ENCODE measurements at regions not wholly inside any gene's neighbourhood (a gene's known extent, or its start where the extent isn't known, plus 50 kb on each side); places are given as distances from the start of the nearest gene placed in this dataset.

- DNase-seq (ENCODE audit: low read depth in 2 of 2): no peak
Observed at GRCh38 chr12:93299262-93299846, 78.4 kb upstream of the NUDT4 start.

GRCh38 chr12:93300611-93301021, 77.1 kb upstream of the NUDT4 start:
- DNase-seq (ENCODE audit: low read depth in 2 of 2): no peak

DNA sequence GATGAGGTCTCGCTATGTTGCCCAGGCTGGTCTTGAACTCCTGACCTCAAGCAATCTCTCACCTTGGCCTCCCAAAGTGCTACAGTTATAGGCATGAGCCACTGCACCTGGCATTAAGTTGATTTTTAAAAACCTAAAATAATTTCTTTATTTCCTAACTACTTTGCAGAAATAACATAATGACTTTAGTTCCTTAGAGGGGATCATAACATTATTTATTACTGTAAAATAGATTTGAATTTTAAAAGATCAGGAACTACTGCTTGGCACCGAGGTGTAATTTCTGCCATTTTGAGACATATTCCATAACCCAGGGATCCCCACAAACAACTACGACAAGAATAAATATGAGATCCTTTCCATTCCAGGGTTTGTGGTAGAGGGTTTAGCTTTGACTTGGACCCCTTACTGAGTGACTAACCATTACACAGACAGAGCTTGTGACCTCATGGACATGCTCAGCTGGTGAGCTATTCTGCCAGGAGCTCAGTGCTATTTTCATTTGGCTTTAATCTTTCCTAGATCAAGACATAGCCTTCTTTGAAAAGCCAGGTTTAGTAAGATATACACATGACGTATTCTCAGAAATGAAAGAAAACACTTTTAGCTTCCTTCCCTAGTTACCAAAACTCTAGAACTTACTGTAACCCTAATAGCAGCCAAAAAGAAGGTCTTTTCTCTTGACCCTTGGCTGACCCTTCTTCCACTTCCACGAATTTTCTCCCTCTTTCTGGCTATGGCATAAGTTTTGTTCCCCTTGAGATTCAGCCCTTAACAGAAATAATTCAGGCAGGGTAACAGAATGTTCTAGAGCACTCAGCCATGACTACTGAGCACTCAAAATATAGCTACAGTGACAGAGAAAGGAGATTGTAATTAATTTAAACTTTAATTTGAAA, 75.1 kb upstream of the NUDT4 start:
- no peak for DNase-seq (ENCODE audit: low read depth in 2 of 2)

- no peak for DNase-seq (ENCODE audit: low read depth in 2 of 2)
Observed at GRCh38 chr12:93306636-93307035, 71.1 kb upstream of the NUDT4 start.

GRCh38 chr12:93308281-93308680, 69.4 kb upstream of the NUDT4 start:
- DNase-seq (ENCODE audit: low read depth in 2 of 2): no peak

DNA sequence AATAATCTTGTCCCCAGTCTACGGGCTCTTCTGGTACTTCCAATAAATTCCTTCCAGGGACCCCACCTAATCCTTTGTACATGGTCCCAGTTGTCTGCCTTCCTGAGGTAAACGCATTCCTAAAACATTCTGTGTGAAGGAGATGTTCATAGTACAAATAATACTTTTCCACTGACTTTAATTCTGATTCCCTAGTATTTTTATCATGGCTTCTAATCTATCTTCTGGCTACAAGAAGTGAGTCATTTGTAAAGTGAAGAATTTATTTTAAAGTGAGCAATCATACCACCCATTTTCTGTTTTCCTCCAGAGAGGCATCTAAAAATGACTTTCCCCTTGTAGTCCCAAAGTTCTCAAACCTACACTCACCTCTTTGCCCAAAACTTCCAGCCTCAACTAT, 65.9 kb upstream of the NUDT4 start:
- DNase-seq (ENCODE audit: low read depth in 2 of 2): no peak

- DNase-seq (ENCODE audit: low read depth in 2 of 2): no peak
Observed at GRCh38 chr12:93314177-93314497, 63.6 kb upstream of the NUDT4 start.

- DNase-seq (ENCODE audit: low read depth in 2 of 2): no peak
Observed at GRCh38 chr12:93315385-93315906, 62.3 kb upstream of the NUDT4 start.

DNA sequence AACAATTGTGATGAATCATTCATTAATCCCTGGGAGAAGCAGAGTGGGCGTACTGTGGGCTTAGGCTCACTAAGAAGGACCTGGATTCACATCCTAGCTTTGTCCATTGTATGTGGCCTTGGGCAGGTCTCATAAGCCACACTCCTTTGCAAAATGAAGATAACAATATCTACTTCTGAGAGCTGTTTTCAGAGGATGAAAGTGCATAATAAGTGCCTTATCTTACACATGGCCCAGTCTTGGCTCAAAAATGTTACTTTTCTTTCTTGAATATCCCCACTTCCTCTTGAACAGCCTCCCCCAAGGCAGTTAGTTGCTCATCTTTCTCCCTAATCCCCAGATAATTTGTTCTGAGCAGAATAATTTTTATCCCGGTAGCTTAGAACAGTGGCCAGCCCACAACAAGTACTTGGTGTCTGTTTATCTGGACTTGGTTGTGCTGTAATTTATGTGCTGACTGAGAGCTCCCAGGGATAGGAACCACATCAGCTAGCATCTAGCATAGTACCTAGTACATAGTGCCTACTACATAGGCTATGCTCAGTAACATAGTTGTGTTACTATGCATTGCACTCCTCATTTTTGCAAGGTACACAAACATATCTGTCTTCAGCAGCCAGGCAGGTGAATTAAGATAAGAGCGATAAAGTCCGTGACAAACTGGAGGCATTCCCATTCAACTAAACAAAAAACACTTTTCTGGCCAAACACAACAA, 61.7 kb upstream of the NUDT4 start:
- DNase-seq (ENCODE audit: low read depth in 2 of 2): no peak

DNA sequence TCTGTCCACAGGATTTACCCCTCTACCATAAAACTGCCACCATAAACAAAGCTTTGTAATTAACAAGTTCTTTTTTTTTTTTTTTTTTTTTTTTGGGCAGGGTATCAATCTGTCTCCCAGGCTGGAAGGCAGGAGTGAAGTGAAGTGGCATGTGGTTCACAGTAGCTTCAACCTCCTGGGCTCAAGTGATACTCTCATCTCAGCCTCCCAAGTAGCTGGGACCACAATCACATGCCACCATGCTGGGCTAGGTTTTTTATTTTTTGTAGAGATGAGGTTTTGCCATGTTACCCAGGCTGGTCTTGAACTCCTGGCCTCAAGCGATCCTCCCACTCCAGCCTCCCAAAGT, 61.1 kb upstream of the NUDT4 start:
- no peak for DNase-seq (ENCODE audit: low read depth in 2 of 2)

GRCh38 chr12:93317227-93317626, 60.5 kb upstream of the NUDT4 start:
- no peak for DNase-seq (ENCODE audit: low read depth in 2 of 2)

- no peak for DNase-seq (ENCODE audit: low read depth in 2 of 2)
Observed at GRCh38 chr12:93318720-93319522, 58.8 kb upstream of the NUDT4 start.

DNA sequence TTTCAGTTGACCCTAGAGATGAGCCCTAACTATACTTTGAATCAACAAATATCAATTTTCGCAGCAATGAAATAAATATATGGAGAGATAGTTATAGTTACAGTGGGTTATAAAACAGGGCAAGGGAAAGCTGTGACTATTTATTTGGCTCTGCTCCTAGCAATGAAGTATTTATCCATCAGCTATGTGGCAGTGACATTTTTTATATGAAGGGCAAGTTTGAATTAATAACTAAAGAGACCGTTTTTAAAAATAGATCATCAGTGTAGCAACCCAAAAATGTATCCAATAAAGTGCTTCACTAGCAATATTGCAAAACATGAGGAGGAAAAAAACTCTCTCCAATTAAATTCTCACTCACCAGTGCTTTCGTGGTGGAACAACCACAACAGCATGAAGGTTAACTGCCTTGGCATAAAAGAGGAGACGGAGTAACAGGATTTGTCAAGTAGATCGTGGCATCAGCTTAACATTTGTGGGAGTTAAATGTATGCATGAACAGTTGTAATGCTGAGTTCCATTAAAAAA, 58.1 kb upstream of the NUDT4 start:
- no peak for DNase-seq (ENCODE audit: low read depth in 2 of 2)

DNA sequence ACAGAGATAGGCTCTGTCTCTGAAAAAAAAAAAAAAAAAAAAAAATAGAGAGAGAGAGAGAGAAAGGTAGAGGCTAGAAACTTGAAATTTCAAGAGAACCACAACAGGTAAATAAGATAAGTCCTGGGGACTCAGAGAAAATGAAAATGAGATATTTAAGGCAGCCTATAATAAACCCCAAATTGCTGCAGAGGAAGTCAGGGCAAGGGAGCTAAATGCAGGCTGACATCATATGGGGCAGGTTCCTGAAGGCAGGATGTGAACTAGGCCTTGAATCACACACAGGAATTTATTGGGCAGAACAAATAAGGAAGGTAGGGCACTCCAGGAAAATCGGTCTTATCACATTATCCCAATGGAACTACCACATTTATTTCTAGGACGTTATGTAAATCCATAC, 54.9 kb upstream of the NUDT4 start:
- no peak for DNase-seq (ENCODE audit: low read depth in 2 of 2)

DNA sequence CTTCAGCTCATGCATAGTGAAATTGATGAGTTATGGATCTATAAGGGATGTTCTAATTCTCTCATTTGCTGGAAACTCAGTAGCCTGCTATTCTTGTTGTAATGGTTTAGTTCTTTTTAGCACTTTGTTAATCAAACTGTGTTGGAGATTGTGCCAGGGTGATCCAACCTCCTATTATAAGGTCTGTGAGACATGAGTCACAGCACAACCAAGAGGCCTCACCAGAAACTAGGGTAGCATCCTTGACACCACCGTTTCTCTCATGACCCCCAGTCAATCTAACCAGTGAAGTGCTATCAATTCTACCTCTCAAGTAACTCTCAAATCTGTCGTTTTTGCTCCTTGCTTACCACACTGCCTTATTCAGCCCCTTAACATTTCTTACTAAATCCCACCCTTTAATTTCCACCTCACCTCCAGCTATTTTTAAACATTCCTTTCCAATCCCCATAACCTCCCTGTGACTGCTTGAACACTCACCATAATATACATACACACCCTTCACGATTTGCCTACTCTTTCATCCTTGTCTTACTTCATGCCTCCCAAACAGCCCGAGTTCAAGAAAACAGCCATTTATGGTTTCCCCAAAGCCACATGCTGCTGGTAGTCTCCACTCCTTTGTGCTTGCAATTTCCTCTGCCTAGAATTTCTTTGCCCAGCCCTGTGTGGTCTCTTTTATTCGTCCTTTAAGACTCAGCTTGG, 53.9 kb upstream of the NUDT4 start:
- no peak for DNase-seq (ENCODE audit: low read depth in 2 of 2)

DNA sequence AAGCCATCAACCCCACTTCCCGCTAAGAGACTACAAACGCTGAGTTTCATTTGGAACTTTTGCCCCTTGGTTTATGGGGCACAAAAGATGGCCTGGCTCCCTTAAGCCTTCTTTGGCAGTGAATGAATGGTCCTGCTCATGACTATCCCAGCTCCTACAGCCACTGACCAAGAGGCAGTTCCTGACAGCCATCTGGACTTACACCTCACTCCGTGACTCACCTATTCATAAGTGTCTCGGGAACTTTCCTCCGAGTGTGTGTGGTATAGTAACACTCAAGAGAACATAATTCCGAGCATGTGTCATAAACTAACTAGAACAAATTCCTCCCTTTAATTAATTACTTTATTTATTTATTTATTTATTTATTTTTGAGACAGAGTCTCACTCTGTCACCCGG, 51.9 kb upstream of the NUDT4 start:
- no peak for DNase-seq (ENCODE audit: low read depth in 2 of 2)

Measured in stimulated activated CD4-positive, alpha-beta T cell treated with anti-CD3 and anti-CD28 coated beads, Interleukin-1b, Interleukin-23, amount 100 ng/mL, for 1 hour (primary cell).